ENCODE measurements at regions not wholly inside any gene's neighbourhood (a gene's known extent, or its start where the extent isn't known, plus 50 kb on each side); places are given as distances from the start of the nearest gene placed in this dataset.

DNA sequence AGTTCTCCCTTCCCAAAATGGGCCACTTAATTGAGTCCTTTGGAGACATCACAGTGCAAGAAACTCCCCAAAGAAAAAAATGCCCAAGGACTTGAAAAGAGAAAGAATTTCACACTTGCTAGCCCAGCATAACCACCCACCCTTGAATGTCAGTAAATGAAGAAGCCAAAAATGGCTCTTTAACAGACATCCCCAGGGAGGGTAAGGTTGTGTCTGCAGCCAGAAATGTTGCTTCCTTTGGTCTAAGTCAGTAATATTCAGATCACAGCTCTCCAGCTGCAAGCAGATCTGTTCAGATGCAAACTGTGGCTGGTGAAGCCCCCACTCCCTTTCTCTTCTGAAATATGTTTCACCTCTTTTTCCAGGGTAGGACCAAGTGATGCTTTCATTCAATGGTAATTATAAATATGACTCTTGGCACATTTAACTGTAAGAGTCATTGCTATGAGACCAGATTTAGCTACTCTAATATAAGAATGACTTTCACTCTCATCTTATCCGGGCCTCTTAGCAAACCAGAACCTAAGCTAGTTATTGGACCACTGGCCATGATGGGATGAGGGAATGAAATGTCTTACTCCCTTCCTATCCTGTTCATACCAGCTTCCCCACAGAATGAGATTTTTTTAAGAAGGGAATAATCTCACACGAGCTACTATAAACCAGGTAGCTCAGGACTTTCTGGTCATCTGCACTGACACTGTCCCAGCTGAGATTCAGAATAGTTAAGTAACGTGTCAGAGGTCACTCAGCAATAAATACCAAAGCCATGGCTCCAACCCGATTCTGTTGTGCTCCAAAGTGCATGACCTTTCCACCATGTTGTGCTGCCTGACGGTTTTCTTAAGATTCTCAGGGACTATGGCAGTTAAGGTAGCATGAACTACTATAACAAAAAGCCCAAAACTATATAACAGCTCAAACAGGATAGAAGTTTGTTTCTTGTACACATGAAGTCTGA is 234.1 kb downstream of the FOXO1 start:
- H3K4me2 ChIP-seq, result no peak overlapping the region
- peak overlapping the region; percentile 15; the same call in 1 of the 2 replicates for H2AFZ ChIP-seq
- no peaks in the 10 kb centered on the region for H4K20me1 ChIP-seq (replicated peaks; ENCODE audit: insufficient read depth)
- no peak overlapping the region for H3K4me3 Mint-ChIP-seq
- H3K36me3 ChIP-seq (ENCODE audit: insufficient read depth), result no peaks in the 10 kb centered on the region
- H3K27ac Mint-ChIP-seq, result no peak overlapping the region
- TF ChIP-seq, protein P1, sequence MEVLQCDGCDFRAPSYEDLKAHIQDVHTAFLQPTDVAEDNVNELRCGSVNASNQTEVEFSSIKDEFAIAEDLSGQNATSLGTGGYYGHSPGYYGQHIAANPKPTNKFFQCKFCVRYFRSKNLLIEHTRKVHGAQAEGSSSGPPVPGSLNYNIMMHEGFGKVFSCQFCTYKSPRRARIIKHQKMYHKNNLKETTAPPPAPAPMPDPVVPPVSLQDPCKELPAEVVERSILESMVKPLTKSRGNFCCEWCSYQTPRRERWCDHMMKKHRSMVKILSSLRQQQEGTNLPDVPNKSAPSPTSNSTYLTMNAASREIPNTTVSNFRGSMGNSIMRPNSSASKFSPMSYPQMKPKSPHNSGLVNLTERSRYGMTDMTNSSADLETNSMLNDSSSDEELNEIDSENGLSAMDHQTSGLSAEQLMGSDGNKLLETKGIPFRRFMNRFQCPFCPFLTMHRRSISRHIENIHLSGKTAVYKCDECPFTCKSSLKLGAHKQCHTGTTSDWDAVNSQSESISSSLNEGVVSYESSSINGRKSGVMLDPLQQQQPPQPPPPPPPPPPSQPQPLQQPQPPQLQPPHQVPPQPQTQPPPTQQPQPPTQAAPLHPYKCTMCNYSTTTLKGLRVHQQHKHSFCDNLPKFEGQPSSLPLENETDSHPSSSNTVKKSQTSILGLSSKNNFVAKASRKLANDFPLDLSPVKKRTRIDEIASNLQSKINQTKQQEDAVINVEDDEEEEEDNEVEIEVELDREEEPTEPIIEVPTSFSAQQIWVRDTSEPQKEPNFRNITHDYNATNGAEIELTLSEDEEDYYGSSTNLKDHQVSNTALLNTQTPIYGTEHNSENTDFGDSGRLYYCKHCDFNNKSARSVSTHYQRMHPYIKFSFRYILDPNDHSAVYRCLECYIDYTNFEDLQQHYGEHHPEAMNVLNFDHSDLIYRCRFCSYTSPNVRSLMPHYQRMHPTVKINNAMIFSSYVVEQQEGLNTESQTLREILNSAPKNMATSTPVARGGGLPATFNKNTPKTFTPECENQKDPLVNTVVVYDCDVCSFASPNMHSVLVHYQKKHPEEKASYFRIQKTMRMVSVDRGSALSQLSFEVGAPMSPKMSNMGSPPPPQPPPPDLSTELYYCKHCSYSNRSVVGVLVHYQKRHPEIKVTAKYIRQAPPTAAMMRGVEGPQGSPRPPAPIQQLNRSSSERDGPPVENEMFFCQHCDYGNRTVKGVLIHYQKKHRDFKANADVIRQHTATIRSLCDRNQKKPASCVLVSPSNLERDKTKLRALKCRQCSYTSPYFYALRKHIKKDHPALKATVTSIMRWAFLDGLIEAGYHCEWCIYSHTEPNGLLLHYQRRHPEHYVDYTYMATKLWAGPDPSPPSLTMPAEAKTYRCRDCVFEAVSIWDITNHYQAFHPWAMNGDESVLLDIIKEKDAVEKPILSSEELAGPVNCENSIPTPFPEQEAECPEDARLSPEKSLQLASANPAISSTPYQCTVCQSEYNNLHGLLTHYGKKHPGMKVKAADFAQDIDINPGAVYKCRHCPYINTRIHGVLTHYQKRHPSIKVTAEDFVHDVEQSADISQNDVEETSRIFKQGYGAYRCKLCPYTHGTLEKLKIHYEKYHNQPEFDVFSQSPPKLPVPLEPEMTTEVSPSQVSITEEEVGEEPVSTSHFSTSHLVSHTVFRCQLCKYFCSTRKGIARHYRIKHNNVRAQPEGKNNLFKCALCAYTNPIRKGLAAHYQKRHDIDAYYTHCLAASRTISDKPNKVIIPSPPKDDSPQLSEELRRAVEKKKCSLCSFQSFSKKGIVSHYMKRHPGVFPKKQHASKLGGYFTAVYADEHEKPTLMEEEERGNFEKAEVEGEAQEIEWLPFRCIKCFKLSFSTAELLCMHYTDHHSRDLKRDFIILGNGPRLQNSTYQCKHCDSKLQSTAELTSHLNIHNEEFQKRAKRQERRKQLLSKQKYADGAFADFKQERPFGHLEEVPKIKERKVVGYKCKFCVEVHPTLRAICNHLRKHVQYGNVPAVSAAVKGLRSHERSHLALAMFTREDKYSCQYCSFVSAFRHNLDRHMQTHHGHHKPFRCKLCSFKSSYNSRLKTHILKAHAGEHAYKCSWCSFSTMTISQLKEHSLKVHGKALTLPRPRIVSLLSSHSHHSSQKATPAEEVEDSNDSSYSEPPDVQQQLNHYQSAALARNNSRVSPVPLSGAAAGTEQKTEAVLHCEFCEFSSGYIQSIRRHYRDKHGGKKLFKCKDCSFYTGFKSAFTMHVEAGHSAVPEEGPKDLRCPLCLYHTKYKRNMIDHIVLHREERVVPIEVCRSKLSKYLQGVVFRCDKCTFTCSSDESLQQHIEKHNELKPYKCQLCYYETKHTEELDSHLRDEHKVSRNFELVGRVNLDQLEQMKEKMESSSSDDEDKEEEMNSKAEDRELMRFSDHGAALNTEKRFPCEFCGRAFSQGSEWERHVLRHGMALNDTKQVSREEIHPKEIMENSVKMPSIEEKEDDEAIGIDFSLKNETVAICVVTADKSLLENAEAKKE (CRISPR knock-in tag; IDR thresholded peaks at IDR 0.05), result no peak
- no peak for TF ChIP-seq NANOG (IDR thresholded peaks at IDR 0.05; ENCODE audit: borderline replicate concordance)
- TF ChIP-seq POLR2AphosphoS5 (IDR thresholded peaks at IDR 0.05; ENCODE audit: low read depth), result no peak
- no peak for TF ChIP-seq EZH2phosphoT487 (IDR thresholded peaks at IDR 0.05; ENCODE audit: unreplicated experiment)
- no peak for TF ChIP-seq ZNF331 (CRISPR knock-in tag; IDR thresholded peaks at IDR 0.05; ENCODE audit: low read depth)
- TF ChIP-seq, protein P2, sequence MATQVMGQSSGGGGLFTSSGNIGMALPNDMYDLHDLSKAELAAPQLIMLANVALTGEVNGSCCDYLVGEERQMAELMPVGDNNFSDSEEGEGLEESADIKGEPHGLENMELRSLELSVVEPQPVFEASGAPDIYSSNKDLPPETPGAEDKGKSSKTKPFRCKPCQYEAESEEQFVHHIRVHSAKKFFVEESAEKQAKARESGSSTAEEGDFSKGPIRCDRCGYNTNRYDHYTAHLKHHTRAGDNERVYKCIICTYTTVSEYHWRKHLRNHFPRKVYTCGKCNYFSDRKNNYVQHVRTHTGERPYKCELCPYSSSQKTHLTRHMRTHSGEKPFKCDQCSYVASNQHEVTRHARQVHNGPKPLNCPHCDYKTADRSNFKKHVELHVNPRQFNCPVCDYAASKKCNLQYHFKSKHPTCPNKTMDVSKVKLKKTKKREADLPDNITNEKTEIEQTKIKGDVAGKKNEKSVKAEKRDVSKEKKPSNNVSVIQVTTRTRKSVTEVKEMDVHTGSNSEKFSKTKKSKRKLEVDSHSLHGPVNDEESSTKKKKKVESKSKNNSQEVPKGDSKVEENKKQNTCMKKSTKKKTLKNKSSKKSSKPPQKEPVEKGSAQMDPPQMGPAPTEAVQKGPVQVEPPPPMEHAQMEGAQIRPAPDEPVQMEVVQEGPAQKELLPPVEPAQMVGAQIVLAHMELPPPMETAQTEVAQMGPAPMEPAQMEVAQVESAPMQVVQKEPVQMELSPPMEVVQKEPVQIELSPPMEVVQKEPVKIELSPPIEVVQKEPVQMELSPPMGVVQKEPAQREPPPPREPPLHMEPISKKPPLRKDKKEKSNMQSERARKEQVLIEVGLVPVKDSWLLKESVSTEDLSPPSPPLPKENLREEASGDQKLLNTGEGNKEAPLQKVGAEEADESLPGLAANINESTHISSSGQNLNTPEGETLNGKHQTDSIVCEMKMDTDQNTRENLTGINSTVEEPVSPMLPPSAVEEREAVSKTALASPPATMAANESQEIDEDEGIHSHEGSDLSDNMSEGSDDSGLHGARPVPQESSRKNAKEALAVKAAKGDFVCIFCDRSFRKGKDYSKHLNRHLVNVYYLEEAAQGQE (IDR thresholded peaks at IDR 0.05; ENCODE audit: unreplicated experiment), result no peak
- TF ChIP-seq CTCF (conservative IDR thresholded peaks at IDR 0.05; ENCODE audit: low read depth in 2 of 2), result no peak
- TF ChIP-seq ZNF114 (CRISPR knock-in tag; IDR thresholded peaks at IDR 0.05), result no peak
- TF ChIP-seq, protein P3, sequence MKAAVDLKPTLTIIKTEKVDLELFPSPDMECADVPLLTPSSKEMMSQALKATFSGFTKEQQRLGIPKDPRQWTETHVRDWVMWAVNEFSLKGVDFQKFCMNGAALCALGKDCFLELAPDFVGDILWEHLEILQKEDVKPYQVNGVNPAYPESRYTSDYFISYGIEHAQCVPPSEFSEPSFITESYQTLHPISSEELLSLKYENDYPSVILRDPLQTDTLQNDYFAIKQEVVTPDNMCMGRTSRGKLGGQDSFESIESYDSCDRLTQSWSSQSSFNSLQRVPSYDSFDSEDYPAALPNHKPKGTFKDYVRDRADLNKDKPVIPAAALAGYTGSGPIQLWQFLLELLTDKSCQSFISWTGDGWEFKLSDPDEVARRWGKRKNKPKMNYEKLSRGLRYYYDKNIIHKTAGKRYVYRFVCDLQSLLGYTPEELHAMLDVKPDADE (IDR thresholded peaks at IDR 0.05), result no peak
- no peak for TF ChIP-seq CREB1 (CRISPR knock-in tag; IDR thresholded peaks at IDR 0.05; ENCODE audit: low read depth)
- no peak for TF ChIP-seq JUNB (IDR thresholded peaks at IDR 0.05; ENCODE audit: unreplicated experiment)
- TF ChIP-seq STAT1 (IDR thresholded peaks at IDR 0.05; ENCODE audit: unreplicated experiment), result no peak
- no peak for TF ChIP-seq EZH2 (IDR thresholded peaks at IDR 0.05; ENCODE audit: low read depth, unreplicated experiment)
- no peaks in the 10 kb centered on the region for H3K4me1 ChIP-seq (ENCODE audit: insufficient read depth)
- no peaks in the 10 kb centered on the region for H3F3A ChIP-seq (replicated peaks; ENCODE audit: low read depth)
- no peak overlapping the region for H3K27ac ChIP-seq (ENCODE audit: low read depth)
- H3K9me3 Mint-ChIP-seq, result peaks cover 16% of the 10 kb centered on the region
- no peaks in the 10 kb centered on the region for H3K79me2 ChIP-seq (replicated peaks; ENCODE audit: insufficient read depth)
- H3K4me1 Mint-ChIP-seq, result peaks cover 7% of the 10 kb centered on the region
- H3K4me3 ChIP-seq, result no peak overlapping the region
- no peaks in the 10 kb centered on the region for H3K27me3 ChIP-seq (ENCODE audit: insufficient read depth)
- ATAC-seq, result no peak
- DNase-seq (ENCODE audit: low spot score), result no peak
- H3K36me3 Mint-ChIP-seq (ENCODE audit: low read depth), result peaks cover 7% of the 10 kb centered on the region; the same call in 1 of the 3 replicates
- peaks cover 5% of the 10 kb centered on the region; the same call in 1 of the 2 replicates for H3K9me2 ChIP-seq (ENCODE audit: insufficient read depth)
- H3K27me3 Mint-ChIP-seq (ENCODE audit: insufficient read depth, low read depth, poor library complexity), result no peaks in the 10 kb centered on the region

Data from GM23338 (cell line).